ENCODE measurements at regions not wholly inside any gene's neighbourhood (a gene's known extent, or its start where the extent isn't known, plus 50 kb on each side); places are given as distances from the start of the nearest gene placed in this dataset.

DNA sequence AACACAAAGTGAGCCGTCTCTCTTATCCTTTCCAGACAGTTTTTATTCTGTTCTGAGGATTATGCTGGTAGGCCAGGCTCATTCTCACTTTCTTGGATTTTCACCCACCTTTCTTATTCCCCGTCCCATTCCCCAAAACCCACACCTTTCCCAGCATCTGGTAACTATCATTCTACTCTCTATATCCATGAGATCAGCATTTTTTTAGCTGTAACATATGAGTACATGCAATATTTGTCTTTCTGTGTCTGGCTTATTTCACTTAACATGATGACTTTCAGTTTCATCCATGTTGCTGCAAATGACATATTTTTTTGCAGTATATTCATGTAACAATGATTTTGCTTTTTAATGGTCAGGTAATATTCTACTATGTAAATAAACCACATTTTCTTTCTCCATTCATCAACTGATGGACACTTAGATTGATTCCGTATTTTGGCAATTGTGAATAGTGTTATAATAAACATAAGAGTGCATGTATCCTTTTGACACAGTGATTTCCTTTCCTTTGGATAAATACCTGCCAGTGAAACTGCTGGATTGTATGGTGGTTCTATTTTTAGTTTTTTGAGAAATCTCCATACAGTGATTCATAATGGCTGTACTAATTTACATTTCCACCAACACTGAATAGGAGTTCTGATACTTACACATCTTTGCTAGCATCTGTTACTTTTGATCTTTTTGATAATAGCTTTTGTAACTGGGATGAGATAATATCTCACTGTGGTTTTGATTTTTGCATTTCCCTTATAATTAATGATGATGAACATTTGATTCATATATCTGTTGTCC, 289.3 kb downstream of the RPRM start:
- H3K27ac Mint-ChIP-seq = no peak overlapping the region
- no peaks in the 10 kb centered on the region for H3K36me3 Mint-ChIP-seq
- no peaks in the 10 kb centered on the region for H3K4me1 Mint-ChIP-seq
- H3K9me3 Mint-ChIP-seq = peaks cover 8 to 17% (median 9%) of the 10 kb centered on the region in 3 donors
- H3K27me3 Mint-ChIP-seq = no peaks in the 10 kb centered on the region
- H3K4me3 Mint-ChIP-seq = no peak overlapping the region

DNA sequence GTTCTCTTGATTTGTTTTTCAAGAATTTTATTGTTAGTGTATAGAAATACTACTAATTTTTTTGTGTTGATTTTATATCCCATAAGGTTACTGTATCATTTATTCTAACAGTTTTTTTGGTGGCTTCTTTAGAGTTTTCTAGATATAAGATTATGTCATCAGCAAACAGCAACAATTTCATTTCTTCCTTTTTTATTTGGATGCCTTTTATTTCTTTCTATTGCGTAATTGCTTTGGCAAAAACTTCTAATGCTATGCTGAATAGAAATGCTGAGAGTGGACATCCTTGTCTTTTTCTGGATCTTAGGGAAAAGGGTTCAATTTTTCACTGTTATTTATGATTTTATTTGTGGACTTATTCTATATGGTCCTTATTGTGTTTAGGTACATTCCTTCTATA, 298.8 kb downstream of the RPRM start:
- no peaks in the 10 kb centered on the region for H3K36me3 Mint-ChIP-seq
- H3K9me3 Mint-ChIP-seq = peaks cover 2 to 4% (median 2%) of the 10 kb centered on the region in 3 donors
- H3K4me3 Mint-ChIP-seq = no peak overlapping the region
- H3K4me1 Mint-ChIP-seq = no peaks in the 10 kb centered on the region
- no peaks in the 10 kb centered on the region for H3K27me3 Mint-ChIP-seq
- no peak overlapping the region for H3K27ac Mint-ChIP-seq

GRCh38 chr2:153169609-153170008, 309.0 kb downstream of the RPRM start:
- H3K27ac Mint-ChIP-seq = no peak overlapping the region
- H3K4me3 Mint-ChIP-seq = no peak overlapping the region
- no peaks in the 10 kb centered on the region for H3K36me3 Mint-ChIP-seq

GRCh38 chr2:153165021-153165420, 313.5 kb downstream of the RPRM start:
- Mint-ChIP-seq H3K27ac (no peak overlapping the region), H3K27me3 (no peaks in the 10 kb centered on the region), H3K4me3 (no peak overlapping the region), H3K9me3 (peaks cover 0 to 3% (median 0%) of the 10 kb centered on the region in 3 donors), H3K36me3 (no peaks in the 10 kb centered on the region), H3K4me1 (no peaks in the 10 kb centered on the region)

More at GRCh38 chr2:153169609-153170008, 309.0 kb downstream of the RPRM start:
- Mint-ChIP-seq H3K4me1 (no peaks in the 10 kb centered on the region), H3K9me3 (peaks cover 0 to 8% (median 4%) of the 10 kb centered on the region in 3 donors), H3K27me3 (no peaks in the 10 kb centered on the region)

DNA sequence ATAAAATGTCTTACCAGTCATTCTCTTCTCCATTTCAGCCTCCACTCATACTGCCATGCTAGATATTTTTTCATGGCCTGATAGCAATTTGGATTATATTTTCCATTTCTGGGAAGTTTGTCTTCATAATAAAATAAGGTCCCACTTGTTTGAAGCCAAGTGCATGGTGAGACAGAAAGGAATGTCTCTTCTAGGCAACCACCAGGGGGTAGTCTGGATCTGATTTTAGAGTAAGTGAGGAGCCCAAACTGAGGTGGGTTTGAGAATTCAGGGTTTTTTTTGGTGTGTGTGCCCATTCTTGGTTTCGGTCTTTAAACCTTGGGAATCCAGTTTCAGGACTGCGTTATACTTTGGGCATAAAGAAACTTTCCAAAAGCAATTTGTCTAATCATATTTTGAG, 315.5 kb downstream of the RPRM start:
- Mint-ChIP-seq H3K27me3 (no peaks in the 10 kb centered on the region), H3K4me1 (no peaks in the 10 kb centered on the region), H3K9me3 (no peaks in the 10 kb centered on the region), H3K27ac (no peak overlapping the region), H3K36me3 (no peaks in the 10 kb centered on the region), H3K4me3 (no peak overlapping the region)

DNA sequence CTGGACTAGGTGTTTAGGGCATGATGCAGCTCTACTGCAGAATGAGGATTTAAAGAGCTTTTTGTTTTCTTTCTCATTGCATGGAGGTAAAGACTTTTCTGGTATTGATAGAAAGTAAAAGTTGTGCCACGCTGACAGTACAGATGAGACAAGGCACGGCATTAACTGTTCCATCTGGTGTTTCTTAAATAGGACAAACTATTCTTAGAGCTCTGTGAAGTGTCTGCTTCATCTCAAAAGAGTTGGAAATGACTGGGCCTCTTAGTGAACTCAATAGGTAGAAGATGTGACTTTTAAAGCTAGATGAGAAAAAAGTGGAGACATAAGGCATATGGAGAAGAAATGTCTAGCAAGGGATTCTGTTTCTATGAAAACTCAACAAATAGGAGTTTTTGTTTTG, 321.8 kb downstream of the RPRM start:
- H3K36me3 Mint-ChIP-seq = no peaks in the 10 kb centered on the region
- H3K27me3 Mint-ChIP-seq = no peaks in the 10 kb centered on the region
- H3K4me3 Mint-ChIP-seq = no peak overlapping the region
- H3K9me3 Mint-ChIP-seq = peaks cover 5 to 15% (median 7%) of the 10 kb centered on the region in 3 donors
- no peaks in the 10 kb centered on the region for H3K4me1 Mint-ChIP-seq
- H3K27ac Mint-ChIP-seq = no peak overlapping the region

GRCh38 chr2:153152036-153152435, 326.5 kb downstream of the RPRM start:
- H3K27ac Mint-ChIP-seq = no peak overlapping the region
- H3K4me3 Mint-ChIP-seq = no peak overlapping the region
- no peaks in the 10 kb centered on the region for H3K36me3 Mint-ChIP-seq
- no peaks in the 10 kb centered on the region for H3K27me3 Mint-ChIP-seq
- no peaks in the 10 kb centered on the region for H3K4me1 Mint-ChIP-seq
- peaks cover 7 to 15% (median 7%) of the 10 kb centered on the region in 3 donors for H3K9me3 Mint-ChIP-seq

- H3K27ac Mint-ChIP-seq = no peak overlapping the region
- H3K4me3 Mint-ChIP-seq = no peak overlapping the region
- H3K27me3 Mint-ChIP-seq = no peaks in the 10 kb centered on the region
- no peaks in the 10 kb centered on the region for H3K4me1 Mint-ChIP-seq
- no peaks in the 10 kb centered on the region for H3K36me3 Mint-ChIP-seq
- peaks cover 0 to 1% (median 0%) of the 10 kb centered on the region in 3 donors for H3K9me3 Mint-ChIP-seq
Observed at GRCh38 chr2:153145470-153145978, 333.0 kb downstream of the RPRM start.

DNA sequence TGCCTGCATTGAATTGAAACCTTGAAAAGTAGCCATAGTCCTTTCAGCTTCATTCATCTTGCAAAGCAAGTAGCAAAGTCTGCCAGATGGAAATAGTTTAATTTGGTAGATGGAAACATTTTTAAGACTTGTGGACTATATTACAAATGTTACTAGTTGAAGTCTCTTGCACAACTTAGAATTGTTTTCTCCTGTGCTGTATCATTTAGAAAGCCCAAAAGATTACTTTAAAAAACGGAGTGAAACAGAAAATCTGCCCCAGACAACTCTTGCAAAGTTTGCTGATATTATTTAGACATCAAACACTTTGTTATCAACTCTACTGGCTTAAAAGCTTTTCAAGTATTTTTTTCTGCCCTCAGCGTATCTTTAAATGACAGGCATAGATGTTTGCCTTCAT, 335.0 kb downstream of the RPRM start:
- Mint-ChIP-seq H3K27me3 (no peaks in the 10 kb centered on the region), H3K36me3 (no peaks in the 10 kb centered on the region), H3K4me1 (no peaks in the 10 kb centered on the region), H3K9me3 (peaks cover 0 to 2% (median 1%) of the 10 kb centered on the region in 3 donors), H3K27ac (no peak overlapping the region), H3K4me3 (no peak overlapping the region)

- Mint-ChIP-seq H3K27me3 (no peaks in the 10 kb centered on the region), H3K4me1 (no peaks in the 10 kb centered on the region), H3K27ac (no peak overlapping the region), H3K9me3 (peaks cover 0 to 2% (median 1%) of the 10 kb centered on the region in 3 donors), H3K4me3 (no peak overlapping the region), H3K36me3 (no peaks in the 10 kb centered on the region)
Observed at GRCh38 chr2:153140498-153140897, 338.1 kb downstream of the RPRM start.

DNA sequence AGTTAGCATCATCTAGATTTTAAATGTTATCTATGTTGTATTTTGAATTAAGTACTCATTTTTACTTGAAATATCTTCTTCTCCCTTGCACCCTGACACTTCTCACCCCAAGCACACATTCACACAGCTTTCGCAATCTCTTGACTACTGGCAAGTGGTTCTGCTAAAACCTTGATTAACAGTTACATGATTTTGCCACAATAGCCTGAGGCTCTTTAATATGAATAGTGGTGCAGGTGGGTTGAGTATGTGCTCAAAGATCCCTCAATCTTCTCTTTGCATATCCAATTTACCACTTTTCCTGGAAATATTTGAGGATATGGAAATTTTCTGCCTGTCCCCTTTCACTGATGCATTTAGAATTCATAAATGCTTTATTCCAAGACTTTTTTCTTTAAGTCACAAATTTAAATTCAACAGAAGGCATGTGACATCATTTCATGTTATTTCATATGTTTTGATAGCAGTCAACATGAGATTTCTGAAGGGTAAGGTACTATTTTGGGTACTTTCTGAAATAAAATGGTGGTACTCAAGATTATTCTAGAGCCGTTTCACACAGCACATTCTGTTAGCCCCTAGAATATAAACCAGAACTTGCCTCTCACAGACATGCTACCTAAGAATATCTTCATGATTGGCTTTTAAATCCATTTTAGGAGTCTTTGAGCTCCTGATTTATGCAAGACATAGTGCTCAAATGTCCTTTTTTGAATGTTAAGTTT, 339.7 kb downstream of the RPRM start:
- H3K9me3 Mint-ChIP-seq = peaks cover 0 to 2% (median 0%) of the 10 kb centered on the region in 3 donors
- no peaks in the 10 kb centered on the region for H3K27me3 Mint-ChIP-seq
- no peak overlapping the region for H3K4me3 Mint-ChIP-seq
- H3K36me3 Mint-ChIP-seq = no peaks in the 10 kb centered on the region
- no peak overlapping the region for H3K27ac Mint-ChIP-seq
- no peaks in the 10 kb centered on the region for H3K4me1 Mint-ChIP-seq

DNA sequence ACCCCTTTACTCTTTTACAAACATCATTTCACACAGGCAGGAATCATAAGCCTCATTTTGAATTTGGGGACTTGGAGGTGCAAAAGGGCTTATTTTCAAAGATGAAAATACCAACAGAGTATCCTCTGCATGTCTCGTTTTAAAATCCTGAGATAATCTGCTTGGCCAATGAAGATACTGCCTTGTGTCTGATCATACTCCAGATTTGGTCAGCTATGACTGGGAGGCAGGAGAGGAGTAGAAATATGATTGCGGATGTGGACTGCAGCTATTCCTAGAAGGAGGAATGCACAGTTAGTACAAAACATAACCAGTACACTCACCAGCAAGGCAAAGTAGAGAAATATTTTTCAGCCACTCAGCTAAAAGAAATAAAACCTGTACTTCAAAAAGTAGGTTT, 342.3 kb downstream of the RPRM start:
- H3K4me3 Mint-ChIP-seq = no peak overlapping the region
- no peaks in the 10 kb centered on the region for H3K36me3 Mint-ChIP-seq
- no peaks in the 10 kb centered on the region for H3K4me1 Mint-ChIP-seq
- H3K27ac Mint-ChIP-seq = no peak overlapping the region
- no peaks in the 10 kb centered on the region for H3K27me3 Mint-ChIP-seq
- peaks cover 0 to 2% (median 0%) of the 10 kb centered on the region in 3 donors for H3K9me3 Mint-ChIP-seq

DNA sequence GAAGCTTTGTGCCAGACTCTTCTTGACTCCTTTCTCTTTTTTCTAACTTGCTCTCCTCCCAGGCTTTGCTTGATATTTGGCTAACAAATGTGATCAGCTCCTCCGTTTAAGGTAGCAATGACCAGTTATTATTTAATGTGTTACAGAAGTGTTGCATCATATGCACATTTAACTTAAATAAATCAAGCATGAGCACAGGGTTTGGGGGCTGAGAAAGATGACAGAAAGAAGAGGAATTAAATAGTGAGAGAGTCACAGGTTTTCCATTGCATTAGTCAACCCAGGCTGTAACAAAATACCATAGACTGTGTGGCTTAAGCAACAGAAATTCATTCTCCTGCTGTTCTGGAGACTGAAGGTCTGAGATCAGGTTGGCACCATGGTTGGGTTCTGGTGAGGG, 343.8 kb downstream of the RPRM start:
- Mint-ChIP-seq H3K27me3 (no peaks in the 10 kb centered on the region), H3K4me3 (no peak overlapping the region), H3K4me1 (no peaks in the 10 kb centered on the region), H3K9me3 (peaks cover 0 to 2% (median 0%) of the 10 kb centered on the region in 3 donors), H3K27ac (no peak overlapping the region), H3K36me3 (no peaks in the 10 kb centered on the region)

DNA sequence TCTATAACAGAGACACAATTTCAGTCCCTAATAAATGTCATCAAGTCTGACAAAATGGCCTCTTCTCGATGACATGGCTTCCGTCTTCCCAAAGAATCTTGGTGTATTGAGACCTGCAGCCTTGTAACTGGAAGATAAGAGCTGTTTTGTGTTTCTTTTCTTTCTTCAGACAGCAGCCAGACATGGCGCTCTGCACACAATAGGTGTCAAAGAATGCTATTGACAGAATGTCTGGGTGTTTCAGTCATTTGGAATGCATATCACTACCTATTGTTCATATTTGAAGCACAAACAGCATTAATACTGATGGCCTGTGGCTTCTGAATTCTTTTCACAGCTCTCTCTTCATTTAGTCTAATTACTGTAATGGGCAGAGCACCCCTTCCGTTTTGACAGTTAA, 344.8 kb downstream of the RPRM start:
- Mint-ChIP-seq H3K27me3 (no peaks in the 10 kb centered on the region), H3K4me1 (no peaks in the 10 kb centered on the region), H3K9me3 (no peaks in the 10 kb centered on the region), H3K36me3 (no peaks in the 10 kb centered on the region), H3K4me3 (no peak overlapping the region), H3K27ac (no peak overlapping the region)

GRCh38 chr2:153132418-153132817, 346.1 kb downstream of the RPRM start:
- no peaks in the 10 kb centered on the region for H3K4me1 Mint-ChIP-seq
- H3K4me3 Mint-ChIP-seq = no peak overlapping the region
- H3K27me3 Mint-ChIP-seq = no peaks in the 10 kb centered on the region
- no peaks in the 10 kb centered on the region for H3K36me3 Mint-ChIP-seq
- peaks cover 0 to 2% (median 1%) of the 10 kb centered on the region in 3 donors for H3K9me3 Mint-ChIP-seq
- no peak overlapping the region for H3K27ac Mint-ChIP-seq
